ENCODE measurements at regions not wholly inside any gene's neighbourhood (a gene's known extent, or its start where the extent isn't known, plus 50 kb on each side); places are given as distances from the start of the nearest gene placed in this dataset.

- no peaks in the 10 kb centered on the region for H3K9me3 ChIP-seq (ENCODE audit: control insufficient read depth, low read depth, low read length)
- no peak overlapping the region for H3K4me3 ChIP-seq (ENCODE audit: low read length)
- 80% methylated on average over 1 of the region's 1 CpG for WGBS (ENCODE audit: insufficient coverage, low lambda C conversion rate)
- no peaks in the 10 kb centered on the region for H3K36me3 ChIP-seq (ENCODE audit: control insufficient read depth, insufficient read depth, low read length)
- no peaks in the 10 kb centered on the region for H3K27me3 ChIP-seq (ENCODE audit: control insufficient read depth, insufficient read depth, low read length)
- DNase-seq, result no peak
- peaks cover 21% of the 10 kb centered on the region for H3K4me1 ChIP-seq (ENCODE audit: control insufficient read depth, insufficient read depth, low read length)
- peak overlapping the region; percentile 81 for H3K27ac ChIP-seq (ENCODE audit: low read length)
Observed at GRCh38 chr2:8088810-8089209, 593.0 kb upstream of the ID2 start.

GRCh38 chr2:8089596-8089995, 592.3 kb upstream of the ID2 start:
- no peaks in the 10 kb centered on the region for H3K36me3 ChIP-seq (ENCODE audit: control insufficient read depth, insufficient read depth, low read length)
- peak overlapping the region; percentile 81 for H3K27ac ChIP-seq (ENCODE audit: low read length)
- 40% methylated on average over 1 of the region's 7 CpGs for WGBS (ENCODE audit: insufficient coverage, low lambda C conversion rate)
- no peaks in the 10 kb centered on the region for H3K27me3 ChIP-seq (ENCODE audit: control insufficient read depth, insufficient read depth, low read length)
- peak; percentile 41 to 62 for DNase-seq
- H3K4me3 ChIP-seq (ENCODE audit: low read length), result no peak overlapping the region
- peaks cover 21% of the 10 kb centered on the region for H3K4me1 ChIP-seq (ENCODE audit: control insufficient read depth, insufficient read depth, low read length)
- H3K9me3 ChIP-seq (ENCODE audit: control insufficient read depth, low read depth, low read length), result no peaks in the 10 kb centered on the region

- H3K36me3 ChIP-seq (ENCODE audit: control insufficient read depth, insufficient read depth, low read length), result no peaks in the 10 kb centered on the region
- peak; percentile 88 to 89 for DNase-seq
Observed at GRCh38 chr2:8090748-8091700, 590.8 kb upstream of the ID2 start.

GRCh38 chr2:8094526-8094925, 587.3 kb upstream of the ID2 start:
- WGBS (ENCODE audit: insufficient coverage, low lambda C conversion rate), result no CpG with 5 or more reads among the region's 18 CpGs

More at GRCh38 chr2:8090748-8091700, 590.8 kb upstream of the ID2 start:
- no peak overlapping the region for H3K4me3 ChIP-seq (ENCODE audit: low read length)
- no CpG with 5 or more reads among the region's 5 CpGs for WGBS (ENCODE audit: insufficient coverage, low lambda C conversion rate)
- peaks cover 21% of the 10 kb centered on the region for H3K4me1 ChIP-seq (ENCODE audit: control insufficient read depth, insufficient read depth, low read length)
- H3K9me3 ChIP-seq (ENCODE audit: control insufficient read depth, low read depth, low read length), result no peaks in the 10 kb centered on the region
- peak overlapping the region; percentile 81 for H3K27ac ChIP-seq (ENCODE audit: low read length)
- H3K27me3 ChIP-seq (ENCODE audit: control insufficient read depth, insufficient read depth, low read length), result no peaks in the 10 kb centered on the region

GRCh38 chr2:8095978-8096377, 585.9 kb upstream of the ID2 start:
- Histone ChIP-seq H3K27me3 (ENCODE audit: control insufficient read depth, insufficient read depth, low read length) (no peaks in the 10 kb centered on the region), H3K36me3 (ENCODE audit: control insufficient read depth, insufficient read depth, low read length) (no peaks in the 10 kb centered on the region), H3K4me1 (ENCODE audit: control insufficient read depth, insufficient read depth, low read length) (no peaks in the 10 kb centered on the region), H3K27ac (ENCODE audit: low read length) (no peak overlapping the region), H3K9me3 (ENCODE audit: control insufficient read depth, low read depth, low read length) (no peaks in the 10 kb centered on the region), H3K4me3 (ENCODE audit: low read length) (no peak overlapping the region)
- no CpG with 5 or more reads among the region's 4 CpGs for WGBS (ENCODE audit: insufficient coverage, low lambda C conversion rate)
- no peak for DNase-seq

More at GRCh38 chr2:8094526-8094925, 587.3 kb upstream of the ID2 start:
- no peak for DNase-seq
- no peaks in the 10 kb centered on the region for H3K36me3 ChIP-seq (ENCODE audit: control insufficient read depth, insufficient read depth, low read length)
- no peaks in the 10 kb centered on the region for H3K9me3 ChIP-seq (ENCODE audit: control insufficient read depth, low read depth, low read length)
- no peak overlapping the region for H3K4me3 ChIP-seq (ENCODE audit: low read length)
- H3K4me1 ChIP-seq (ENCODE audit: control insufficient read depth, insufficient read depth, low read length), result peaks cover 11% of the 10 kb centered on the region
- H3K27ac ChIP-seq (ENCODE audit: low read length), result no peak overlapping the region
- H3K27me3 ChIP-seq (ENCODE audit: control insufficient read depth, insufficient read depth, low read length), result no peaks in the 10 kb centered on the region

GRCh38 chr2:8096484-8096883, 585.4 kb upstream of the ID2 start:
- no peaks in the 10 kb centered on the region for H3K9me3 ChIP-seq (ENCODE audit: control insufficient read depth, low read depth, low read length)
- H3K27ac ChIP-seq (ENCODE audit: low read length), result no peak overlapping the region
- H3K4me1 ChIP-seq (ENCODE audit: control insufficient read depth, insufficient read depth, low read length), result no peaks in the 10 kb centered on the region
- WGBS (ENCODE audit: insufficient coverage, low lambda C conversion rate), result no CpG with 5 or more reads among the region's 1 CpG
- H3K36me3 ChIP-seq (ENCODE audit: control insufficient read depth, insufficient read depth, low read length), result no peaks in the 10 kb centered on the region
- no peak overlapping the region for H3K4me3 ChIP-seq (ENCODE audit: low read length)
- no peaks in the 10 kb centered on the region for H3K27me3 ChIP-seq (ENCODE audit: control insufficient read depth, insufficient read depth, low read length)
- no peak for DNase-seq

GRCh38 chr2:8098476-8099266, 583.2 kb upstream of the ID2 start:
- H3K9me3 ChIP-seq (ENCODE audit: control insufficient read depth, low read depth, low read length), result no peaks in the 10 kb centered on the region
- peaks cover 5% of the 10 kb centered on the region for H3K4me1 ChIP-seq (ENCODE audit: control insufficient read depth, insufficient read depth, low read length)
- no peaks in the 10 kb centered on the region for H3K27me3 ChIP-seq (ENCODE audit: control insufficient read depth, insufficient read depth, low read length)
- no peak overlapping the region for H3K4me3 ChIP-seq (ENCODE audit: low read length)
- no CpG with 5 or more reads among the region's 6 CpGs for WGBS (ENCODE audit: insufficient coverage, low lambda C conversion rate)
- H3K36me3 ChIP-seq (ENCODE audit: control insufficient read depth, insufficient read depth, low read length), result no peaks in the 10 kb centered on the region
- H3K27ac ChIP-seq (ENCODE audit: low read length), result no peak overlapping the region
- no peak for DNase-seq

GRCh38 chr2:8099267-8099582, 582.6 kb upstream of the ID2 start:
- Histone ChIP-seq H3K4me3 (ENCODE audit: low read length) (no peak overlapping the region), H3K4me1 (ENCODE audit: control insufficient read depth, insufficient read depth, low read length) (peaks cover 8% of the 10 kb centered on the region), H3K9me3 (ENCODE audit: control insufficient read depth, low read depth, low read length) (no peaks in the 10 kb centered on the region), H3K36me3 (ENCODE audit: control insufficient read depth, insufficient read depth, low read length) (no peaks in the 10 kb centered on the region), H3K27ac (ENCODE audit: low read length) (no peak overlapping the region), H3K27me3 (ENCODE audit: control insufficient read depth, insufficient read depth, low read length) (no peaks in the 10 kb centered on the region)
- WGBS (ENCODE audit: insufficient coverage, low lambda C conversion rate), result no CpG with 5 or more reads among the region's 4 CpGs
- DNase-seq, result no peak

- WGBS (ENCODE audit: insufficient coverage, low lambda C conversion rate), result no CpG with 5 or more reads among the region's 2 CpGs
- Histone ChIP-seq H3K4me1 (ENCODE audit: control insufficient read depth, insufficient read depth, low read length) (peaks cover 8% of the 10 kb centered on the region), H3K36me3 (ENCODE audit: control insufficient read depth, insufficient read depth, low read length) (no peaks in the 10 kb centered on the region), H3K4me3 (ENCODE audit: low read length) (no peak overlapping the region), H3K27me3 (ENCODE audit: control insufficient read depth, insufficient read depth, low read length) (no peaks in the 10 kb centered on the region), H3K9me3 (ENCODE audit: control insufficient read depth, low read depth, low read length) (no peaks in the 10 kb centered on the region), H3K27ac (ENCODE audit: low read length) (no peak overlapping the region)
- DNase-seq, result no peak
Observed at GRCh38 chr2:8101614-8102277, 580.1 kb upstream of the ID2 start.

GRCh38 chr2:8102470-8102869, 579.4 kb upstream of the ID2 start:
- H3K4me3 ChIP-seq (ENCODE audit: low read length), result no peak overlapping the region
- H3K27ac ChIP-seq (ENCODE audit: low read length), result peak overlapping the region; percentile 42
- WGBS (ENCODE audit: insufficient coverage, low lambda C conversion rate), result 100% methylated on average over 1 of the region's 4 CpGs
- H3K4me1 ChIP-seq (ENCODE audit: control insufficient read depth, insufficient read depth, low read length), result peaks cover 8% of the 10 kb centered on the region
- no peaks in the 10 kb centered on the region for H3K27me3 ChIP-seq (ENCODE audit: control insufficient read depth, insufficient read depth, low read length)
- no peak for DNase-seq
- no peaks in the 10 kb centered on the region for H3K9me3 ChIP-seq (ENCODE audit: control insufficient read depth, low read depth, low read length)
- H3K36me3 ChIP-seq (ENCODE audit: control insufficient read depth, insufficient read depth, low read length), result no peaks in the 10 kb centered on the region
